ENCODE measurements at regions not wholly inside any gene's neighbourhood (a gene's known extent, or its start where the extent isn't known, plus 50 kb on each side); places are given as distances from the start of the nearest gene placed in this dataset.

DNA sequence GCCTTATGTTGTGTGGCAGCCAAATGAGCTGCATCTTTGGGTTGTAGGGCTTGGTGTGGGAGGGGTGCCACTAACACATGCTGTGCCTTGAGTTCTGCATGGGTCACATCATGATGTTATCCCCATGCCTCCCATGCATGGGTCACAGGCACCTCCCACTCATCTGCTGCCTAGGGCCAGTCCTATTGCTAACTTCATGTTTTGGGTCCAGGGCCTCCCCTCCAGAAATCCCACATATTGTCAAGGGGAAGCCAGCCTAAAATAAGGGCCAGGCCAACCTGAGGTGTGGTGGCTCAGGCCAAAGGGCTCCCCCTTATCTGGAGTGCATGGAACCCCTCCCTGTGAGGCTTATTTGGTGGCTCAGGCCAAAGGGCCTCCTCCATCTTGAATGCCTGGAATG is 299.0 kb downstream of the RPS24 start:
- TF ChIP-seq CTCF (conservative IDR thresholded peaks at IDR 0.05; ENCODE audit: low read depth, low read length) (no peak), EZH2phosphoT487 (IDR thresholded peaks at IDR 0.05; ENCODE audit: borderline replicate concordance, low read length) (no peak)

All from PC-3 (cell line).